Epithelial cell of esophagus (primary cell): ENCODE measurements at regions not wholly inside any gene's neighbourhood (a gene's known extent, or its start where the extent isn't known, plus 50 kb on each side); places are given as distances from the start of the nearest gene placed in this dataset.

ENCODE experiments used
- DNase-seq: peaks from one replicate; pipeline ENCODE4 v3.0.0; 2010; ENCODE audit warnings: low read depth
- H3K4me3 ChIP-seq: 2 replicates; pipeline ENCODE4 v1.5.1; 2011; ENCODE audit warnings: mild to moderate bottlenecking, low read length, control low read depth
- TF ChIP-seq, protein P1 (sequence below): IDR thresholded peaks from 2 replicates; pipeline ENCODE4 v1.5.1; 2011; ENCODE audit warnings: low read depth, mild to moderate bottlenecking, low read length, control low read depth, inconsistent platforms; ENCODE audit not compliant: insufficient read depth; ENCODE audit errors: missing control alignments

DNA sequence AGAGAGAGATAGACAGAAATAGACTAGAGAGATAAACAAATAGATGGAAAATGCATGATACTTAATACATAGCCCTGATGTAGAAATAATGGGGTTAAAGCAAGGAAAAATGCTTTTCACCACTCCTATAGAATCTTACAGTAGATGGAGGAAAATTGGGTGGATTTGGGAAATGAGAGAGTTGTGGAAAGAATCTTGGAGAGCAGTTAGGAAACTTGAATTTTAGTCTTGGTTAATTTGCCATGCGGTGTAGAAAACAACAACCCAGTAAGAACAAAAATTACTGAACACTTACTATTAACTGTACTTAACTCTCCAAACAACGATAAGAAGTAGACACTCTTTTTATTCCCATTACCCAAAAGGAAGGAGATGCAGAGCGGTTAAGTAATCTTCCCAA, 329.8 kb downstream of the ZNF608 start:
- no peak for DNase-seq
- TF ChIP-seq, protein P1, sequence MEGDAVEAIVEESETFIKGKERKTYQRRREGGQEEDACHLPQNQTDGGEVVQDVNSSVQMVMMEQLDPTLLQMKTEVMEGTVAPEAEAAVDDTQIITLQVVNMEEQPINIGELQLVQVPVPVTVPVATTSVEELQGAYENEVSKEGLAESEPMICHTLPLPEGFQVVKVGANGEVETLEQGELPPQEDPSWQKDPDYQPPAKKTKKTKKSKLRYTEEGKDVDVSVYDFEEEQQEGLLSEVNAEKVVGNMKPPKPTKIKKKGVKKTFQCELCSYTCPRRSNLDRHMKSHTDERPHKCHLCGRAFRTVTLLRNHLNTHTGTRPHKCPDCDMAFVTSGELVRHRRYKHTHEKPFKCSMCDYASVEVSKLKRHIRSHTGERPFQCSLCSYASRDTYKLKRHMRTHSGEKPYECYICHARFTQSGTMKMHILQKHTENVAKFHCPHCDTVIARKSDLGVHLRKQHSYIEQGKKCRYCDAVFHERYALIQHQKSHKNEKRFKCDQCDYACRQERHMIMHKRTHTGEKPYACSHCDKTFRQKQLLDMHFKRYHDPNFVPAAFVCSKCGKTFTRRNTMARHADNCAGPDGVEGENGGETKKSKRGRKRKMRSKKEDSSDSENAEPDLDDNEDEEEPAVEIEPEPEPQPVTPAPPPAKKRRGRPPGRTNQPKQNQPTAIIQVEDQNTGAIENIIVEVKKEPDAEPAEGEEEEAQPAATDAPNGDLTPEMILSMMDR: no peak
- H3K4me3 ChIP-seq: no peak overlapping the region

DNA sequence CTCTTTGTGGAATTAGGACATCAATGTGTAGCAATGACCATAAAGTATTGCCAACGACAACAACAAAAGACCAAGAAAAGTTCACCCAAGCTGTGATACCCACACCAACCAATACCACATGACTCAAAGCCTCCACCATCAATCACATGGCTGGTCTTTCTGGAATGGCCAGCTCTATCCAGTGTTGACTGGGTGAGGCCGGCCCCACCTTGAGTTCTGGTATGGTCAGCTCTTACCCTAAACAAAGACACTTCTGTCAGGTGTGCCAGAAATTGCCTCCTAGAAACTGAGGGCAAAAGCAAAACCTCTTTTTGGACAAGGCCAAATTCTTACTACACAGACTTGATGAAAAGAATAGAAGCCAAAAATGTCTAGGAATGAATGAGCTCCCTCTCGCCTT, 331.5 kb downstream of the ZNF608 start:
- no peak overlapping the region for H3K4me3 ChIP-seq
- DNase-seq: peak; percentile 49
- TF ChIP-seq, protein P1: no peak

DNA sequence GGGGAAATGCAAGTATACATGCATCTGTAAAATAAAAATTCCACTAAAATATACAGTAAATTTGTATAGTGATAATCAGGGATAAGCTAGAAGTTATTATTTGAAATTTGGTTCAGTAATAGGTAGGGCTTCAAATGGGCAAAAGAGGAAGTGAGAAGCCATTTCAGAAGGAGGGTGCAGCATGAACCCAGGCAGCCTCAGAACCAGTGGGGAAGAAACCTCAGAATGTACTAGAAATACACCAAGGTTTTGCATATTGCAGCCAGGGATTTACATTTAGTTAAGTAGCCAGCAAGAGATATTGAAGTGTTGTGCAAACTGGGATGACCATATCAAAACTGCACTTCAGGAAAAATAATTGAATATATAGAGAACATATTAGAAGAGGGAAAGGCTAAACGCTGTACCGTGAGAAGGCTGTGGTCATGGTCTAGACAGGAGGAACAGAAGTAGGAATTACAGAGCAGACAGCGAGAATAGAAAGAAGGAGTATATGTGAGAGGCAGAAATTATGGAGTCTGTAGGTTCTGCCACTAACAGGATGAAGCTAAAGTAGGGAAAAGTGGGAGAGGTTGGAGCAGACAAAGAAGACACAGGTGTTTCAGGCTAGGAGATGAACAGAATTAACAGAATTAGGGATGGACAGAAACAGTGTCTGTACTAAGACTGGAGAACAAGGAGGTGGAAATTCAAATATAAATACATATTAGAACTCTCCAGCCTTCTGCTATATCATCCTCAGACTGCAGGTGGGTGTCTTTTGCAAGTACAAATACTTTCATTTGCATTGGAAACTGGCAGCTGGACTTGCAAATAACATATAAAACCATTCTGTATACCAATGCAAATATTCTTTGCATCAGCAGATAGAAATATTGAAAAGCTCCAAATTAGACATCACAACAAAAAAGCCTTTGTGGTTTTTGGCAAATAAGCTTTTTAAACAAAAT, 335.6 kb downstream of the ZNF608 start:
- TF ChIP-seq, protein P1: peak; percentile 14
- no peak overlapping the region for H3K4me3 ChIP-seq
- no peak for DNase-seq

DNA sequence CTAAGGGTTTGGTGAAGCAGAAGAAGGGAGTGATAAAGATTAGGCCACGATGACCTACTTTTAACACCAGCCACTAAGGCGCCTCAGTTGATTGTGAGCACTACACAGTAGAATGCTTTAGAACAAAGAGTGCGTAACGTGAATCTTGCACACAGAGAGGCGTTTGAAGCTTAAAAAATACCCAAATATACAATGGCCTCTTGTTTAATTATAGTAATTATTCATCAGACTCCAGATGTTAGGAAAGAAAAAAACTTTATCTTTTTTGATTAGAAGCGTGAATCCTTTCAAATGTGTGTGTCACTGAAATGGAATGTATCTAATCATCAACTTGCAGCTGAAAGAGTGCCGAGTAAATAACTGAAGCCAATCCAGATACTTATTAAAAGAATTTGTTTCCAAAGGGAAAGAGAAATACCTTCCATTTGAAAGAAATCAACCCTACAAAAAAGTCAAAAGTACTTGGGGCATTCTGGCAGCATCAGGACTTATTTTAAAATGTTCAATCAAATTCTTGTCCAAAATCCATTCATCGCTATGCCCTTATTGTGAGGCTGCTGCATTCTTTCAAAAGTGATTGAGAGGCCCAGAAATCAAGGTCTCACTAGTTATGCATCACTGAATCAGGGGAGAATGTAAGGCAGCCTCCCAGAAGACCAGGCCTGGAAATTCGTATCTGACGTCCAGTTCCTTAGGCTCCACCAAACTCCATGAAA, 337.5 kb downstream of the ZNF608 start:
- TF ChIP-seq, protein P1: no peak
- no peak for DNase-seq

DNA sequence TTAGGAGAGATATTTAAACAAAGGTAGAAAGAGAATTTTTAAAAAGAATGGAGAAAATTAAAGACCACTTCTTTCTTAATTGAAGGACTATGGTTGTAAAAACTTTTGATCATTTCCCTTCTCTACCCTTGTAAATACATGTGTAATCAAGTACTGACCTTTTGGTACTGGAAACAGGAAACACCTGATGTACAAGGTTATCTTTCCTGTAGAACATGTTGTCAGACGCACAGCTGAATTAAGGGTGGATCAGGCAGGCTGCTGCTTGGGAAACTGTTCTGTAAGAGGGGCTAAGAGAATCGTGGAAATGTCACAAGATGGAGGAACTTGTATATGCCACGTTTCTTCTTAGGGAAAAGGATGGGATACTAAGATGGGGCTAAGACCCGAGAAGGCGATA, 341.6 kb downstream of the ZNF608 start:
- DNase-seq: peak; percentile 31
- no peak overlapping the region for H3K4me3 ChIP-seq
- TF ChIP-seq, protein P1: no peak

More for the DNA sequence above, 337.5 kb downstream of the ZNF608 start:
- no peak overlapping the region for H3K4me3 ChIP-seq

DNA sequence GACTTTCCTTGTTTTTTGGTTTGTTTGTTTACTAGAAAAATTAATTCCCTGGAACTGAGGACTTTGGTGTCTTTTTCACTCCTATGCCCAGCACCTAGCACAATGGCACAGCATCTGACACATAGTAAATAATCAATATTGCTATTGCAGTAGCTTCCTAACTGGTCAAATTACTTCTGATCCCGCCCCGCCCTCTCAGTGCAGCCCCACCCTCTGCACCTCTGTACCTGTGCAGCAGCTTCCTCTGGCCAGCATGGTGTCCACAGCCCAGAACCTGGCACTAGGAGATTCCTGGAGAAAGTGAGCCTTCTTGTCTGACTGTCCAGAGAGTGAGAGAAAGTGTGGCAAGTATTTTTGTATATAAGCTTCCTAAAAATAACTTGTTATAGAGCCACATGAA, 343.2 kb downstream of the ZNF608 start:
- DNase-seq: no peak
- TF ChIP-seq, protein P1: no peak
- no peak overlapping the region for H3K4me3 ChIP-seq
